ENCODE measurements at regions not wholly inside any gene's neighbourhood (a gene's known extent, or its start where the extent isn't known, plus 50 kb on each side); places are given as distances from the start of the nearest gene placed in this dataset.

- Histone ChIP-seq H3K56ac (replicated peaks; ENCODE audit: insufficient read length, low read depth, low read length) (no peak overlapping the region), H4K5ac (ENCODE audit: insufficient read length, low read depth, low read length) (no peak overlapping the region), H3K4me1 (replicated peaks in 1 of 4; ENCODE audit: control insufficient read depth in 3 of 4, insufficient read depth in 4 of 4, low read length in 3 of 4) (peaks cover 0 to 4% (median 1%) of the 10 kb centered on the region in 4 experiments; a peak in 2 of 7 replicates), H2AK5ac (ENCODE audit: low read depth, low read length) (no peak overlapping the region), H3K4ac (replicated peaks; ENCODE audit: insufficient read length, low read depth, low read length) (no peak overlapping the region), H4K91ac (replicated peaks; ENCODE audit: insufficient read length, low read length) (no peak overlapping the region), H2AFZ (ENCODE audit: low read length) (peak overlapping the region; percentile 93), H4K20me1 (replicated peaks in 1 of 2; ENCODE audit: control insufficient read depth in 1 of 2, insufficient read depth in 2 of 2, low read length in 2 of 2) (no peaks in the 10 kb centered on the region), H3K4me3 (ENCODE audit: extremely low read depth in 1 of 4, insufficient read depth in 2 of 4, low read depth in 3 of 4, low read length in 4 of 4) (no peak overlapping the region), H2BK12ac (ENCODE audit: low read depth, low read length) (no peak overlapping the region), H3K27ac (ENCODE audit: low read depth, low read length) (no peak overlapping the region), H3K79me1 (ENCODE audit: low read depth, low read length) (no peaks in the 10 kb centered on the region), H2BK15ac (ENCODE audit: low read length) (no peak overlapping the region), H2BK120ac (replicated peaks; ENCODE audit: low read depth, low read length) (no peak overlapping the region), H3K9me3 (ENCODE audit: insufficient read depth in 2 of 2, low read depth in 1 of 2, low read length in 1 of 2) (no peaks in the 10 kb centered on the region), H3K9ac (replicated peaks in 1 of 4; ENCODE audit: extremely low read depth in 1 of 4, low read depth in 3 of 4, low read length in 3 of 4) (no peak overlapping the region), H3K14ac (ENCODE audit: insufficient read length) (no peak overlapping the region), H3K27me3 (replicated peaks in 1 of 4; ENCODE audit: control insufficient read depth in 3 of 4, extremely low read depth in 1 of 4, insufficient read depth in 3 of 4, low read length in 3 of 4) (no peaks in the 10 kb centered on the region), H3K18ac (ENCODE audit: extremely low read depth, low read length) (no peak overlapping the region), H3K79me2 (ENCODE audit: control insufficient read depth in 1 of 2, insufficient read depth in 2 of 2, low read length in 2 of 2) (no peaks in the 10 kb centered on the region), H3K23ac (ENCODE audit: insufficient read length) (no peak overlapping the region), H3K4me2 (ENCODE audit: insufficient read depth in 1 of 2, low read depth in 2 of 2, low read length in 2 of 2) (no peak overlapping the region), H3K23me2 (ENCODE audit: low read depth, low read length) (no peaks in the 10 kb centered on the region), H3K36me3 (ENCODE audit: control insufficient read depth in 2 of 4, insufficient read depth in 4 of 4, low read length in 3 of 4) (no peaks in the 10 kb centered on the region), H2BK20ac (ENCODE audit: low read length) (no peak overlapping the region), H2BK5ac (ENCODE audit: low read depth, low read length) (no peak overlapping the region), H4K8ac (ENCODE audit: extremely low read depth, insufficient read depth, low read length) (no peak overlapping the region)
- ChIA-PET POLR2A (ENCODE audit: partially characterized antibody) (no interaction called here), CTCF (ENCODE audit: partially characterized antibody) (no interaction called here)
- no peak for FAIRE-seq
- no peak for DNase-seq (ENCODE audit: low read depth in 1 of 2, low spot score in 2 of 2)
- TF ChIP-seq NRF1 (IDR thresholded peaks at IDR 0.05; ENCODE audit: low read depth, low read length) (no peak), FOSL1 (IDR thresholded peaks at IDR 0.05; ENCODE audit: insufficient read depth, low read depth, low read length) (no peak), POLR2AphosphoS5 (IDR thresholded peaks at IDR 0.05; ENCODE audit: low read depth, low read length) (no peak), JUN (IDR thresholded peaks at IDR 0.05; ENCODE audit: low read depth, low read length) (no peak)
- 82% methylated on average over 4 of the region's 4 CpGs; no CpG with 5 or more reads in 1 of the 2 experiments for WGBS, 2 experiments (ENCODE audit: extremely low coverage in 1 of 2, insufficient coverage in 1 of 2, insufficient read length in 1 of 2, insufficient replicate concordance in 2 of 2, low coverage in 1 of 2, low lambda C conversion rate in 2 of 2, missing lambda C conversion rate in 1 of 2)
Measured at GRCh38 chr5:124605541-124605940, 140.9 kb downstream of the ZNF608 start.

Data from H1 (cell line).